ENCODE measurements at regions not wholly inside any gene's neighbourhood (a gene's known extent, or its start where the extent isn't known, plus 50 kb on each side); places are given as distances from the start of the nearest gene placed in this dataset.

DNA sequence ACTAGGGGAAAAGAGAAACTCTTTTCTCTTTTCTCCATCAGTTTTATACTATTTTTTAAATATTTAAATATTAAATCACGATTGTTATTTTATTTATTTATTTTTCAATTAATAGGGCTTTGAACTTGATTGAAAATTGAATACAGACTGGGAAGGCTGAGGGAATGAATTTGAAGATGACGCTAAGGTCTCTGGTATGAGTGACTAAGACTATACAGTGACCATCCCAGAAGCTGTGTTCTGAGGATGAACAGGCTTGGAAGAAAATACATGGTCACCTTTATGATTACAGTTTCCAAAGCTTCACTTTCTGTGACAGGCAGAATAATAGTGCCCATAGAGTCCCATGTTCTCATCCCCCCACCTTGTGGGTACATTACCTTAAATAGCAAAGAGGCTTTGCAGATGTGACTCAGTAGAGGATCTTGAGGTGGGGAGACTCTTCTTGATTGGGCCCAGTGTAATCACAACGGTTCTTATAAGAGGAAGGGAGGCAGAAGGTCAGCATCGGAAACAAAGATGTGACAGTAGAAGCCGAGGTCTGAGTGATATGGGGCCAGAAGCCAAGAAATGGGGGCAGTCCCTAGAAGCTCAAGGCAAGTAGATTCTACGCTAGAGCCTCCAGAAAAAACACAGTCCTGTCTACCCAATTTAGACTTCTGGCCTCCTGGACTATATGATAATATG is 51.0 kb upstream of the LPP start:
- 90 to 91% methylated on average over 6 of the region's 6 CpGs for WGBS, 2 donors
- H3K27me3 ChIP-seq (ENCODE audit: control insufficient read depth in 3 of 3, insufficient read depth in 3 of 3, low read length in 2 of 3), result no peaks in the 10 kb centered on the region
- no peak overlapping the region for H3K27ac ChIP-seq (ENCODE audit: low read depth in 1 of 2, low read length in 1 of 2)
- no peaks in the 10 kb centered on the region for H3K36me3 ChIP-seq (ENCODE audit: control insufficient read depth in 4 of 4, insufficient read depth in 4 of 4, low read length in 4 of 4)
- no peak overlapping the region for H3K4me3 ChIP-seq
- no peak overlapping the region for H3K9ac ChIP-seq (ENCODE audit: insufficient read depth in 1 of 2, low read length in 2 of 2)
- peaks cover 0 to 5% (median 0%) of the 10 kb centered on the region in 4 donors for H3K9me3 ChIP-seq (ENCODE audit: control insufficient read depth in 4 of 4, insufficient read depth in 3 of 4, low read length in 3 of 4)
- DNase-seq (no peak), ATAC-seq (ENCODE audit: insufficient read depth, low FRiP score) (no peak)
- TF ChIP-seq, protein P1, sequence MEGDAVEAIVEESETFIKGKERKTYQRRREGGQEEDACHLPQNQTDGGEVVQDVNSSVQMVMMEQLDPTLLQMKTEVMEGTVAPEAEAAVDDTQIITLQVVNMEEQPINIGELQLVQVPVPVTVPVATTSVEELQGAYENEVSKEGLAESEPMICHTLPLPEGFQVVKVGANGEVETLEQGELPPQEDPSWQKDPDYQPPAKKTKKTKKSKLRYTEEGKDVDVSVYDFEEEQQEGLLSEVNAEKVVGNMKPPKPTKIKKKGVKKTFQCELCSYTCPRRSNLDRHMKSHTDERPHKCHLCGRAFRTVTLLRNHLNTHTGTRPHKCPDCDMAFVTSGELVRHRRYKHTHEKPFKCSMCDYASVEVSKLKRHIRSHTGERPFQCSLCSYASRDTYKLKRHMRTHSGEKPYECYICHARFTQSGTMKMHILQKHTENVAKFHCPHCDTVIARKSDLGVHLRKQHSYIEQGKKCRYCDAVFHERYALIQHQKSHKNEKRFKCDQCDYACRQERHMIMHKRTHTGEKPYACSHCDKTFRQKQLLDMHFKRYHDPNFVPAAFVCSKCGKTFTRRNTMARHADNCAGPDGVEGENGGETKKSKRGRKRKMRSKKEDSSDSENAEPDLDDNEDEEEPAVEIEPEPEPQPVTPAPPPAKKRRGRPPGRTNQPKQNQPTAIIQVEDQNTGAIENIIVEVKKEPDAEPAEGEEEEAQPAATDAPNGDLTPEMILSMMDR (IDR thresholded peaks at IDR 0.05; ENCODE audit: control extremely low read depth, extremely low read depth), result no peak
- H3K4me1 ChIP-seq (ENCODE audit: control insufficient read depth in 5 of 5, insufficient read depth in 5 of 5, low read length in 5 of 5), result peaks cover 0 to 3% (median 0%) of the 10 kb centered on the region in 5 donors

DNA sequence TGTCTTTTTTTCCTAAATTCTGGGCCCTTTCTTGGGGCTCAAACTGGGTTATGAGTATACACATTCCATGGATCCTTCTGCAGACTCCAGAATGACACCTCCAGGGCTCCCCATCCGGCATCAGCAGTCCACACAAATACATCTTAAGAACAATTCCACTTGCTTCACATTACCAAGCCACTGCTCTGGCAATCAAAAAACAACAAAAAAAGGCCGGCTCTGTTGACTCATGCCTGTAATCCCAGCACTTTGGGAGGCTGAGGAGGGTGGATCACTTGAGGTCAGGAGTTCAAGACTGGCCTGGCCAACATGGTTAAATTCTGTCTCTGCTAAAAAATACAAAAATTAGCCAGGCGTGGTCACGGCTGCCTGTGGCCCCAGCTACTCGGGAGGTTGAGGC is 49.9 kb upstream of the LPP start:
- WGBS, 2 donors, result 87 to 97% methylated on average over 5 of the region's 5 CpGs

More for the DNA sequence above, 49.9 kb upstream of the LPP start:
- Histone ChIP-seq H3K4me3 (no peak overlapping the region), H3K4me1 (ENCODE audit: control insufficient read depth in 5 of 5, insufficient read depth in 5 of 5, low read length in 5 of 5) (no peaks in the 10 kb centered on the region), H3K36me3 (ENCODE audit: control insufficient read depth in 4 of 4, insufficient read depth in 4 of 4, low read length in 4 of 4) (no peaks in the 10 kb centered on the region), H3K9ac (ENCODE audit: insufficient read depth in 1 of 2, low read length in 2 of 2) (no peak overlapping the region), H3K9me3 (ENCODE audit: control insufficient read depth in 4 of 4, insufficient read depth in 3 of 4, low read length in 3 of 4) (peaks cover 0 to 5% (median 0%) of the 10 kb centered on the region in 4 donors), H3K27ac (ENCODE audit: low read depth in 1 of 2, low read length in 1 of 2) (no peak overlapping the region), H3K27me3 (ENCODE audit: control insufficient read depth in 3 of 3, insufficient read depth in 3 of 3, low read length in 2 of 3) (no peaks in the 10 kb centered on the region)
- ATAC-seq (ENCODE audit: insufficient read depth, low FRiP score), result no peak
- DNase-seq, result no peak
- TF ChIP-seq, protein P1 (IDR thresholded peaks at IDR 0.05; ENCODE audit: control extremely low read depth, extremely low read depth), result no peak

Measured in lung (tissue), 11 donors.